HCT116 (cell line): ENCODE measurements at regions not wholly inside any gene's neighbourhood (a gene's known extent, or its start where the extent isn't known, plus 50 kb on each side); places are given as distances from the start of the nearest gene placed in this dataset.

Experiments
- ATAC-seq: fragments of 200-7000 bp; cut with Tn5 transposase; 2 replicates; pipeline ENCODE4 v1.9.1; 2020; ENCODE audit warnings: mild to moderate bottlenecking, moderate library complexity
- BruUV-seq: library from RNA; stranded (reverse); fragments of 400-500 nt; replicated peaks from 2 replicates; lab custom pipeline; 2021; lab: Mats Ljungman, UMichigan
- CTCF ChIA-PET: fragments of 300-600 bp; sonication (Branson Sonifier 250); formaldehyde crosslinking; loops from one replicate; lab custom pipeline; 2021; ENCODE audit warnings: antibody characterized with exemption; lab: Charles Lee
- POLR2A ChIA-PET: fragments of 300-600, 350-600 bp; sonication (Branson Sonifier 250); formaldehyde crosslinking; loops from one replicate; lab custom pipeline; 2021; ENCODE audit warnings: antibody characterized with exemption; lab: Charles Lee
- RAD21 ChIA-PET, 2 experiments: fragments of 300-600 bp; sonication (Branson Sonifier 250); formaldehyde crosslinking; loops; one replicate each; lab custom pipeline; 2023; ENCODE audit warnings: low total read pairs in 2 of 2; ENCODE audit not compliant: uncharacterized antibody in 2 of 2, unreplicated experiment in 2 of 2, low non-redundant PET in 1 of 2; lab: Charles Lee
- DNase-seq: peaks from one replicate; pipeline ENCODE4 v3.0.0-alpha.2; 2010; ENCODE audit warnings: low read depth, low spot score
- H2AFZ ChIP-seq: fragments of 200-600 bp; shearing (Covaris generic), sonication (generic); 2 replicates; pipeline ENCODE4 v1.6.1; 2017; ENCODE audit warnings: low read depth, mixed run types, mixed read lengths, antibody characterized with exemption, low read length; ENCODE audit not compliant: poor library complexity, severe bottlenecking
- H3K27ac ChIP-seq: 2 replicates; pipeline ENCODE4 v1.5.1; 2012; ENCODE audit warnings: low read depth, low read length
- H3K27me3 ChIP-seq: fragments of 200-600 bp; sonication (generic); 2 replicates; pipeline ENCODE4 v1.6.1; 2016; ENCODE audit warnings: mixed run types, low read length, mixed read lengths; ENCODE audit not compliant: insufficient read depth
- H3K36me3 ChIP-seq, 2 experiments: fragments of 200-500 bp in 1 of 2; fragments of 200-600 bp in 1 of 2; sonication (Bioruptor generic) in 1 of 2; sonication (generic) in 1 of 2; 2 replicates each; pipeline versions ENCODE4 v1.5.1 to v1.6.1; 2014 to 2016; ENCODE audit warnings: low read length in 2 of 2, inconsistent platforms in 1 of 2, mixed read lengths in 1 of 2, mixed run types in 1 of 2; ENCODE audit not compliant: insufficient read depth in 2 of 2, control insufficient read depth in 1 of 2
- H3K4me1 ChIP-seq, 2 experiments: fragments of 200-600 bp in 1 of 2; sonication (generic) in 1 of 2; 2 replicates each; pipeline versions ENCODE4 v1.5.1 to v1.6.1; 2012 to 2017; ENCODE audit warnings: low read length in 2 of 2, inconsistent platforms in 1 of 2, mild to moderate bottlenecking in 1 of 2, mixed read lengths in 1 of 2, mixed run types in 1 of 2, moderate library complexity in 1 of 2; ENCODE audit not compliant: insufficient read depth in 2 of 2, control insufficient read depth in 1 of 2
- H3K4me2 ChIP-seq: fragments of 200-600 bp; sonication (generic); 2 replicates; pipeline ENCODE4 v1.6.1; 2017; ENCODE audit warnings: mixed run types, low read length, mixed read lengths
- H3K4me3 ChIP-seq, 2 experiments: fragments of 200-600 bp in 1 of 2; sonication (generic) in 1 of 2; replicated peaks in 1 of 2; 2 replicates each; pipeline ENCODE4 v1.5.1; 2011 to 2016; ENCODE audit warnings: low read length in 2 of 2, control low read depth in 1 of 2, low read depth in 1 of 2, mild to moderate bottlenecking in 1 of 2, mixed read lengths in 1 of 2, mixed run types in 1 of 2
- H3K79me2 ChIP-seq: fragments of 200-600 bp; sonication (generic); 2 replicates; pipeline ENCODE4 v1.6.1; 2017; ENCODE audit warnings: mild to moderate bottlenecking, mixed run types, low read length, moderate library complexity, mixed read lengths; ENCODE audit not compliant: insufficient read depth
- H3K9ac ChIP-seq: fragments of 200-600 bp; sonication (generic); 2 replicates; pipeline ENCODE4 v1.6.1; 2016; ENCODE audit warnings: low read length, mixed read lengths
- H3K9me2 ChIP-seq: fragments of 200-600 bp; sonication (generic), shearing (Covaris generic); 2 replicates; pipeline ENCODE4 v1.6.1; 2017; ENCODE audit warnings: mixed run types, mild to moderate bottlenecking, moderate library complexity; ENCODE audit not compliant: insufficient read depth
- H3K9me3 ChIP-seq, 2 experiments: fragments of 200-500 bp in 1 of 2; fragments of 200-600 bp in 1 of 2; sonication (Bioruptor generic) in 1 of 2; sonication (generic) in 1 of 2; 2 replicates each; pipeline ENCODE4 v1.6.1; 2014 to 2017; ENCODE audit warnings: low read length in 2 of 2, mixed read lengths in 2 of 2, inconsistent platforms in 1 of 2, low read depth in 1 of 2, mild to moderate bottlenecking in 1 of 2, mixed run types in 1 of 2, moderate library complexity in 1 of 2; ENCODE audit not compliant: control insufficient read depth in 1 of 2, insufficient read depth in 1 of 2
- H4K20me1 ChIP-seq: fragments of 200-600 bp; sonication (generic), shearing (Covaris generic); 2 replicates; pipeline ENCODE4 v1.6.1; 2017; ENCODE audit warnings: mixed run types, mild to moderate bottlenecking, moderate library complexity; ENCODE audit not compliant: insufficient read depth
- CTCF ChIP-seq, 3 experiments: fragments of 200-600 bp in 1 of 3; sonication (generic) in 1 of 3; IDR thresholded peaks in 2 of 3; conservative IDR thresholded peaks in 1 of 3; 2 replicates each; pipeline ENCODE4 v1.5.1; 2012 to 2017; ENCODE audit warnings: low read depth in 2 of 3, low read length in 2 of 3, antibody characterized with exemption in 1 of 3, borderline replicate concordance in 1 of 3, control low read depth in 1 of 3, mild to moderate bottlenecking in 1 of 3, mixed read lengths in 1 of 3, mixed run types in 1 of 3, moderate library complexity in 1 of 3; ENCODE audit not compliant: insufficient read depth in 1 of 3
- EGR1 ChIP-seq: IDR thresholded peaks from 2 replicates; pipeline ENCODE4 v1.6.1; 2012; ENCODE audit warnings: low read depth
- ELF1 ChIP-seq: IDR thresholded peaks from 2 replicates; pipeline ENCODE4 v1.6.1; 2012; ENCODE audit warnings: low read depth, borderline replicate concordance
- EZH2 ChIP-seq: fragments of 200-600 bp; sonication (generic); IDR thresholded peaks from 2 replicates; pipeline ENCODE4 v1.6.1; 2017; ENCODE audit warnings: antibody characterized with exemption, mixed run types
- FOSL1 ChIP-seq: IDR thresholded peaks from 2 replicates; pipeline ENCODE4 v1.6.1; 2012; ENCODE audit warnings: low read depth
- JUND ChIP-seq: IDR thresholded peaks from 2 replicates; pipeline ENCODE4 v1.6.1; 2012
- MAX ChIP-seq: IDR thresholded peaks from 2 replicates; pipeline ENCODE4 v1.6.1; 2012
- POLR2A ChIP-seq: IDR thresholded peaks from 2 replicates; pipeline ENCODE4 v1.7.0; 2011; ENCODE audit warnings: borderline replicate concordance; ENCODE audit not compliant: insufficient read depth, insufficient read length; ENCODE audit errors: extremely low read depth
- POLR2AphosphoS5 ChIP-seq: IDR thresholded peaks from 2 replicates; pipeline ENCODE4 v1.6.1; 2011; ENCODE audit warnings: mild to moderate bottlenecking, low read depth, low read length, moderate library complexity
- SIN3A ChIP-seq: IDR thresholded peaks from 2 replicates; pipeline ENCODE4 v1.6.1; 2012; ENCODE audit warnings: low read depth
- SRF ChIP-seq: IDR thresholded peaks from 2 replicates; pipeline ENCODE4 v1.6.1; 2012; ENCODE audit warnings: low read depth
- YY1 ChIP-seq: IDR thresholded peaks from 2 replicates; pipeline ENCODE4 v1.6.1; 2011; ENCODE audit warnings: low read length, low read depth, moderate library complexity, mild to moderate bottlenecking; ENCODE audit not compliant: insufficient replicate concordance; ENCODE audit errors: extremely low read depth
- ZBTB33 ChIP-seq: IDR thresholded peaks from 2 replicates; pipeline ENCODE4 v1.6.1; 2011; ENCODE audit warnings: mild to moderate bottlenecking, low read length, moderate library complexity; ENCODE audit not compliant: insufficient replicate concordance; ENCODE audit errors: extremely low read depth
- ZFX ChIP-seq: fragments of 450-650 bp; IDR thresholded peaks from 2 replicates; pipeline ENCODE4 v1.6.1; 2017
- intact Hi-C: fragments of 100-400 bp; cut with micrococcal nuclease; formaldehyde crosslinking; loops from 2 replicates; pipeline ENCODE4 v1.10.0; 2022

GRCh38 chr12:113766131-113766878, 199.8 kb downstream of the RBM19 start:
- intact Hi-C loops: no loop called here
- H3K9ac ChIP-seq: no peak overlapping the region

More at GRCh38 chr12:113766131-113766878, 199.8 kb downstream of the RBM19 start:
- no peak overlapping the region for H3K27ac ChIP-seq
- H3K27me3 ChIP-seq: no peaks in the 10 kb centered on the region
- peaks cover 13% of the 10 kb centered on the region; the same call in 1 of the 2 replicates for H3K79me2 ChIP-seq
- no peak overlapping the region for H3K4me3 ChIP-seq
- ChIA-PET POLR2A (interaction anchor here (0.5 kb wide), 1 partner anchor 112 kb away, joined by 3 read pairs; no protein-coding TSS in a partner anchor), RAD21 (no interaction called here), CTCF (interaction anchor here (0.8 kb wide), 1 partner anchor 304 kb away, joined by 3 read pairs; no protein-coding TSS in a partner anchor)
- peak overlapping the region; percentile 40; the same call in 1 of the 2 replicates for H3K4me2 ChIP-seq
- H3K36me3 ChIP-seq: peaks cover 9 to 22% of the 10 kb centered on the region in 2 experiments; a peak in 2 of 4 replicates
- no peaks in the 10 kb centered on the region for H3K9me3 ChIP-seq
- H2AFZ ChIP-seq: no peak overlapping the region
- H4K20me1 ChIP-seq: no peaks in the 10 kb centered on the region
- DNase-seq (no peak), ATAC-seq (no peak)
- H3K9me2 ChIP-seq: no peaks in the 10 kb centered on the region
- H3K4me1 ChIP-seq: peaks cover 0 to 13% of the 10 kb centered on the region in 2 experiments; a peak in 2 of 4 replicates
- TF ChIP-seq CTCF (IDR thresholded peaks at IDR 0.05 in 2 of 3, conservative IDR thresholded peaks at IDR 0.05 in 1 of 3; ENCODE audit: borderline replicate concordance in 1 of 3, insufficient read depth in 1 of 3, low read depth in 2 of 3, low read length in 2 of 3) (no peak), POLR2AphosphoS5 (no peak), SIN3A (no peak), SRF (no peak), EGR1 (no peak), ZBTB33 (no peak), ZFX (no peak), EZH2 (no peak), POLR2A (no peak), ELF1 (no peak), JUND (no peak), YY1 (no peak), MAX (no peak), FOSL1 (no peak)
- no TSS peak for BruUV-seq
